NCI-H2107 (cell line): ENCODE measurements at regions not wholly inside any gene's neighbourhood (a gene's known extent, or its start where the extent isn't known, plus 50 kb on each side); places are given as distances from the start of the nearest gene placed in this dataset.
"Not testable (repeated sequence)": the region's sequence is repeated elsewhere in the genome, so short reads cannot be mapped to it uniquely, and the experiment has no call there.

Experiments used
- DNase-seq: peaks from one replicate; lab custom pipeline; 2025; lab: John Stamatoyannopoulos, UW

DNA sequence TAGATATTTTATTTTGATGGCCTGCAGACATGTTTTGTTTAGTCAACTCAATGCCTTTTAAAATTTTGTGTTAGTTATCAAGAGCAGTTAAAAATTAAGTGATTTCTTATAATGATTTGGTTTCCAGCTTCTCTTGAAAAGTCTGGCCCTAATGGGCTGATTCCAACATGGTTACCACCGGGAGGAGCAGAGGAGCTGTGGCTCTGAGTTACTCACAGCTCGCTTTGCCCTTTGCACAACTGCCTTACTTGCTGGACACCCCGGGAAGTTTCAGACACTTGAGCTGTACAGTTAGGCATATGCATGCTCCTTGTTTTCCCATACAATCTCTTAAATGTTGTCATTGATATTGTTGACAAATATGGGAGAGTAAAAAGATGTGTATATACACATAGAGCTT, 173.1 kb upstream of the MMS22L start:
- DNase-seq, result no peak

DNA sequence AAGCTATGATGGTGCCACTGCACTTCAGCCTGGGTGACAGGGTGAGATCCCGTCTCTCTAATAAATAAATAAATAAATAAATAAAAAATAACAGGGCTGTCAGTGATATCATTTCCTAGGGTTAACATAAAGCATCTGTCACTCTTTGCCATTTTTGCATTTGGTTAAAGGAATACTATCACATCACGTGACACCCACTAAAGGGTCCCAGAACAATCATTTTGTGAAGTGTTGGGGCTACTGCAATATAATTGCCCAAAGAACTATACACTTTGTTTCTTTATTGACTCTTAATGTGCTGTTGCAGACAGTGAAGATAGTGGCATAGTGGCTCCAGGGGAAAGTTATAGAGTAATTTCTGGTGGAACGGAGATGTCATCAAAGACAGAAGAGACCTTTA, 176.5 kb upstream of the MMS22L start:
- DNase-seq, result no peak

DNA sequence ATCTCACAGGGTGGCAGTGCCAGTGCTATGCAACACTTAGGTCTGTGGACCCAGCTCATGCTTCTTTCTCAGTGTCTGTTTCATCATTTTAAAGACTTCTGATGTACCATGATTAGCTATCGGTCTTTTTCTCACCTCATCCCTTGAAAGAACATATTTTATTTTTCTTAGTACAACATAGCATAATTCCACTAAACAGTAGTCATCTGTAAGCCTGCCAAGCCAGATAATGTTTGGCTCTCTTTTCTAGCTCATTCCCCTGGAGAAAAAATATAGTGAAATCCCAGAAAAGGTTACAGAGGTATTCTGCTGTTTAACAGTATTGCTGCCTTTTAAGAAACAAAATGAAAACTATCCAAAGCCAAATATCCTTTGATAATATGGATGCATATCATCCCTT, 177.0 kb upstream of the MMS22L start:
- no peak for DNase-seq

DNA sequence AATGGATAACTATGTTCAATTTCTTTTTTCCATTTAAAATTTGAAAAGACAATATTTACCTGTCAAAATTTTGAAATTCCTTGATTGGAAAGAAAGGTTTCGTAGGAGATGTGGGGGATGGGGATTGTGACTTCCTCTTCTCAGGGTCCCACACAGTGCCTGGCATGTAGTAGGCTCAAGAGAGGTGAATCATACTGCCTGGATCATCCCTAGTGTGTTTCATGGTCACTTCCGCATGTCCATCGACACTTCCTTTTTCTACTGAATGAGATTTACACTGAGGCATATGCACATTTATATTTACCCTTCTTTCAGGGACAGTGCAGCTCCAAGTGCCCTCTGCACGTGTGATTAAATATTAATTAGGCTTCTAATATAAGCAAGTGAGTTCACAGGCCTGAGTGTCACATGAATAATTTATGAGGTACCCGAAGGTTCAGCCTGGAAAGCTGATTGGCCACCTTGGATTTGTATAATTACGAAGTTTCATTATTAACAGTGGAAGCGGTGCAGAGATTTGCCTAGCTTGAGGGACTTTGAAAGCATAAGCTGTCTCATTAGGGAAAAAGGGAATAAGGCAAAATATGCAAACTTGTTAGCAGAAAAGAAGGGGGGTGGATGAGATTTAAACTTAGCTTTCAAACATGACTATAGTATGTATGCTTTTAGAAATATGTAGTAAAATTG, 177.5 kb upstream of the MMS22L start:
- no peak for DNase-seq

DNA sequence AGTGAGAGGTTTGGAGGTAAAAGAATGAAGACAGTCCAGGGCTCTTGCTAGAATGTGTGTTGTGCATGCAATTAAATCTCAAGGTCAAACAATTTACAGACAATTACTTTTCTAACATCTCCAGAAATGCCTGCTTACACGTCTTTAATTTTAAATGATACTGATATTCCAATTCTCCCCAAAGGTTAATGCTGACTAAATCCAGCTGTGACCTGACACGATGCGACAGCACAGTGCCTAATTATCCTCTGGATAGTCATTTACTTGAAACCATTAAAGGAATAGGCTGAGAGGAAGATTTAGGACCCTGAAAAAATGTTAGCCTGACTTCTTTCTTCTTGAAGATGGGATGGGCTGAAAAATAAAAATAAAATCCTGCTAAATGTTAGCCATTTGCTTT, 178.2 kb upstream of the MMS22L start:
- no peak for DNase-seq

DNA sequence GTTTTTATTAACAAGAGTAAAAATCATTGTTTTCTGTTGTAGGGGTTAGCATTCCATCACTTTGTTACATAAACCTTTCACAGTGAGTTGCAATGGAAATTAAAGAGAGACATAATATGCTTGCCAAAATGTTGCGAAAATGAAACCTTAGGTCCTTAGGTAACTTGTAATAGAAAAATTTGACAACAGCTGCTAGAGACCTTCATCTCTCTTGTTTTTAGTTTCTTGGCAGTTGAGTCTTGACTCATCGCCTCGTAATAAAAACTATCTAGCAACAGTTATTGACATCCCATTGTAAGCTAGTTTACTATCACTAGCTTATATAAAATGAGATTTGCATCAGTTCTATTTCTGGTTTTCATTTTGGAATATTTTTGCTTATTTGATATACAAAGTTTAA, 179.0 kb upstream of the MMS22L start:
- DNase-seq, result no peak

DNA sequence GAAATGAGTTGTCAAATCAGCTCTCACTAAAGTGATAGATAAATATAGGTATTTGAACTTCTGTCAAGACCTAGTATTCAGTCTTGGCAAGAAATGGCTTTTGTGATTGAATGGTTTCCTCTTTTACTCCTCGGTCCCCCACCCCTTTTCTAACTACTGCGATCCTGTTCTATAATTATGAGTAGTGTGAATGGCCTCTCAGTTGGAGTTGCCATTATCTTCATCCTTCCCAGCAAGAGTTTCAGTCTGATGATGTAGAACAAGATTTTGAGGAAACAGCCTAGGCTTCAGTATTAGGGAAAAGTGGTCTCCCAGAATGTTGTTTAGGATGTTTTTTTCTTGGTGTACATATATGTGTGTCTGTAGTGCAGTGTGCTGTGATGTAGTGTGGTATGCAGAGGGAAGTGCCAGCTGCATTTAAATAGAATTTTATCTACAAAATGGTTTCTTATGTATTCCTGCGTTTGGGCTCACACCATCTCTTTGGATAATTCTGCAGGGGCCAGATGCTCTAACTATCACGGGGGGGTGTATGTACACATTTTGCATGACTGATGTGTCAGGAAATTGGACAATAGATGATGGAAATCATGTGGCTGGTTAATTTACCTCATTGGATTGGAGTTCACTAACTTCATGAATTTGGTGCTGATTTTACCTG, 180.1 kb upstream of the MMS22L start:
- no peak for DNase-seq

DNA sequence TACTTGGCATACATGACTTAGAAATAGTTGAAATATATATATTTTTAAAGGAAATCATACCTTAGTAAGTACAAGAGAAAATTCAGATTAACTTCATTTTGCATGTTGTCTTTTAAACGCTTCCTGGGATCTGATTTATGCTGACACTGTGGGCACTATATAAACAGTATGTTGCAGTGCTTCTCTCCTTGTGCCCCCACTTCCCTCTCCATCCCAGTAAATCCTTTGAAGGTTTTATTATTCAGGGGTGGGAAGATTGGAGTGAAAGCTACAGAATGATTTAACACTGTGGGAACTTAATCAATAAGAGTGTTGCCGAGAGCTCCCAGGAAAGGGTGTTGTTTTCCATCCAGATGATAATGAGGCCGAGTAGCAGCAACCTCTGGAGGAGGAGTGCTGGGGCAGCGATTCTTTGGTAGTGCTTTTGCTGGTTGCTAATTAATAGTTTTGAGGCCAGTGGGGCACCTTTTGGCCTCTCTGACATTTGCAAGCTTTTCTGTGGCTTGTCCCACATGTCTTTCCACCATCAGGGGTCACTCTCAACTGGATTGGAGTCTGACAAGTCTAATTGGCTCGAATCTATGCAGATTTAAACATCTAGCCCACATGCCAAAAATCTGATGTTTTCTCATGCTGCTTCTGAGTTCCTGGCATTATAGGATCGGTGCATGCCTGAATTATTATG, 183.0 kb upstream of the MMS22L start:
- DNase-seq, result no peak

DNA sequence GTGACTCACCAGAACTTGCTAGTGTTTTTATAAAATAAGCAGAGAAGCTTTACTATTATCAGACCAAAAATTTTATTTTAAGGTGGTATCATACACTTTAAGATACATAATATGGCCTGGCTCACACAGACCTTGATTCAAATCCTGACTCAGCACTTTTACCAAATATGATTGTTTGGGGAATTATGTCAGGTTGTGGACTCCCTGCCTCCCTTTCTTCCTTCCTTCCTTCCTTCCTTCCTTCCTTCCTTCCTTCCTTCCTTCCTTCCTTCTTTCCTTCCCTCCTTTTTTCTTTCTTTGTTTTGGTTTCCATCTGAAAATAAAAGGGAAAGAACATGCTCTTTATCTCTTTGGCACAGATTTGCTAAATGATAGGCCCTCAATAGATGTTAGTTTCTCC, 186.0 kb upstream of the MMS22L start:
- no peak for DNase-seq

DNA sequence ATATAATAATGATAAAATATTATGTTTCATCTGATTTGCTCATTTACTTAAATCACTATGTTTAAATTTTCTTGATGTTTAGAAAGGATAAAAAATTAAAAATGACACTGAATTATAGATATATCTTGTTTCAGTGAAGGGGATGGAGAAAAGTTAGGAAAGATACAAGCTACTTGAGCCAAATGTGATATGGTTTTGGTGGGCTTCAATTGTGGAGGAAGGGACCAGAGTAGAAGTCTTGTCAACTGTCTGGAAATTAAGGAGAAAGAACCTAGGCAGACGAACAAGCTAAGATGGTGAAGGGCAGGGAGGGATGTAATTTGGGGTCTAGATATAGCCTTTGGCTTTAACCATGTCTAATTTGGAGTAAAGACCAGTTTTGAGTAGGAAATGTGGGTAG, 186.4 kb upstream of the MMS22L start:
- no peak for DNase-seq

DNA sequence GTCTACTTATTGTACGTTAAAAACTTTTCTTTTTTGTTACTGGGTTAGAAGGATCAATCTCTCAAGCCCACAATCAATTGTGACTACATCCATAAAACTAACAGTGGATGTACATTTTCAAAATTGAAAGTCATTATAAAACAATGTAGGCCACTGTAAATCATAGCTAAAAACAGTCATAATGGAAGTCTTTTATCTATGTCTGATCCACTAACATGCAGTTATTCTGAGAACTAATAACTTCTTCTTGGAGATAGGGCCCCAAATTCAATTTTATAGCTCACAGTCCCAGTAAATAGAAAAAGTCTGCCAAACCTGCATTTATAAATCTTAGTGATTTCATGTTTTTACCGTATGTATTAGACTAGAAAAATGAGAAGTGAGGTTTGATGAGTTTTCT, 187.3 kb upstream of the MMS22L start:
- DNase-seq, result no peak

DNA sequence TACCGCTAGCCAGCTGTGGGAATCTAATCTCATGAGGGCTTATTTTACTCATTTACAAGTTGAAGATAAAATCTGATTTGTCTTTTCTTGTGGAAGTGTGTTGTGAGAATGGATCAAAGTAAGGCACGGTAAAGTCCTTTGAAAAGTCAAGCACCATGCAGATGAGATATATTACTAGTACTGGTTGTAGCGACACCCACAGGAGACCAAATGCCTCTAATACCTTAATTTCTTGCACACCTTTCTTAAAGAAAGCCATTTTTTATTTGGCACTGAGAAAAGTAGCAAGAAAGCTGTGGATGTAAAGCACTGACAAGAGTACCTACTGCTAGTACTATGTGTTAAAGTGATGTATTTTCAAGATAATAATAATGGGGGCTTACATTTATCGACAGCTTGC, 191.0 kb upstream of the MMS22L start:
- DNase-seq, result no peak

DNA sequence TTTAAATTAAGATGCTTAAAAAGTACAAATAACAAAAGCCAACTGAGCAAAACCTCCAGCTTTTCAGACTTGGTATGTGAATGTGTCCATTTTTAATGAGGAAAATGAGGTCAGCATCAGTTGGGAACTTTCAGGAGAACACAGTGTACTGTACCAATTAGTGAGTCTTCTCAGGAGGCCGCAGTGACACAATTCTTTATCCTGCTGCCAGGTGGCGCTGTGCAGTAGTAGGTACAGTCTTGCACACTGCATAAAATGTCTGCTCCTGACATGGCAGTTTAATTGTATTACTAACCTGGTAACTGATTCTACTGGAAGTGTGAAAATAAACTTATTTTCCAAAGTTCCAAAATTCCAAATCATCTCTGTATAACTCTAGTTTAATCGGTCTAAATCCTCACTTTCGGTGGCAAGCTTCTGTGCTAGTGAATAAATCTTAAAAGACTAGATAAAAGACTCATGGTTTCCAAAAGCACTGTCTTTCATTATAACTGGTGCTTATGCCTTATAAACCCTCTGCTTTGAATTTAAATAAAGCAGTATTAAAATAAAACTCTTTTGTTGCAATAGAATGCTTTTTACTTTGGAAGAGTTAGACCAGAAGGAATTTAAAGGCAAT, 214.8 kb upstream of the MMS22L start:
- peak; percentile 42 for DNase-seq

DNA sequence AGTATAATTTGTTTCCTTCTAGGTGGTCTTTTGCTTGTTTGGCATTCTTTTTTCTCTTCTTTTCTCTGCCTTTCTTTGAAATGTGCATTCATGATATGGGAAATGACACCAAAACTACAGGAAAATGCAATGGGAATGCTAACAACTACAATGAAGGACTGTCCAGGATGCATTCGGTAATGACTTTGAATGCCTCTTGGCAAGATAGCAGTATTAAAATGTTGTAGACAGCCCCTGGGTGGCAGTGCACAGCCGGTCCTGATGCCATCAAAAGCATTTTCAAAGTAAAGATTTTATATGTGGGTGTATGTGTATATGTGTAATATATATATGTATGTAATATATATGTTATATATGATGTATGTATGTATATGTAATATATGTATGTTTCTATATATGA, 218.8 kb upstream of the MMS22L start:
- no peak for DNase-seq

DNA sequence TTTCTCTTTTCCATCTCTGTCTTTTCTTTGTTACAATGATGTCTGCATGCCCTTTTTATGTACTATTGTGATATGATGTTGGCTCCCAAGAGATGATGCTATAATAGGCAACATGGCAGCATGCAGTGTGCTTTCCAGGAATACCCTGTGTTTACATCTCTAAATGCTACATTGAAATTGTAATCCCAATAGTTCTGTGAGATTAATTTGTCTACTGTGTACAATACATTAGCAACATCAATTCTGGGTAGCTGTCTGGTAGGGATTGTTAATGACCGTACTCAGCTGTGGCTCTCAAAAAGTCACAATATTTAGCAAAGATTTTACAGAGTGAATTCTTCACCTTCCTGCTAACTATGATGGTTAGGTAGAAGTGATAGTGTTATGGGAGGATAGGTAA, 225.6 kb upstream of the MMS22L start:
- no peak for DNase-seq

DNA sequence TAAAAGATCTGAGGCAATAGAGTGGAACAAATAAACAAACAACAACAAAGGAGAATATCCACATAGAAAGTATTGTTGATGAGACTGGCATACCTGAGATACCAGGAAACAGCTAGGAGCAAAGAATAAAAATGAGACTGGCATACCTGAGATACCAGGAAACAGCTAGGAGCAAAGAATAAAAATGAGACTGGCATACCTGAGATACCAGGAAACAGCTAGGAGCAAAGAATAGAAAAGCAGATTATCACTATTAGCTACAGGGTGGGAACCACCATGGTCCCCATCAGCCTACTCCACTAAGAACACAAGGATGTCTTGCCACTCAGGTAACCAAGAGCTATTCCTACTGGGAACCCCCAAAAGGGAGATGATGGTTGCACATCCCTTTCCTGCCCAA, 230.2 kb upstream of the MMS22L start:
- DNase-seq, result not testable (repeated sequence)

DNA sequence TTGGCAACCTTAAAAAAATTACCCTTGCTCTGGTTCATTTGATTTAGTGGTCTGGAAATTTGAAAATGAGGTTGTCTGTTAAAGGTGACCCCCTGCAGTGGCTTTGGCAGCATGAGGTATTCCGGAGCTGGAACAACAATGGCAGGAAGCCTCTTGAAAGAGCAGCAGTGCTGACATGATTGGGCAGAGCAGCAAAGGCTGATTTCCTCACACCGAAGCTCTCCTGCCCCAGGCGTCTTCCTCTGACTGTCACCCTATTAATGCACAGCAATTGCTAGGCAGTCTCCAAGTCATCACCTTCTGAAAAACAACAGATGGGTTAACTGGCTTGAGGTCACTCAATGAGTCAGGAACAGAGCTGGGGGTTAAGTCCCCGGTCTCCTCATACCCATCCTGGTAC, 241.8 kb upstream of the MMS22L start:
- DNase-seq, result peak; percentile 24

DNA sequence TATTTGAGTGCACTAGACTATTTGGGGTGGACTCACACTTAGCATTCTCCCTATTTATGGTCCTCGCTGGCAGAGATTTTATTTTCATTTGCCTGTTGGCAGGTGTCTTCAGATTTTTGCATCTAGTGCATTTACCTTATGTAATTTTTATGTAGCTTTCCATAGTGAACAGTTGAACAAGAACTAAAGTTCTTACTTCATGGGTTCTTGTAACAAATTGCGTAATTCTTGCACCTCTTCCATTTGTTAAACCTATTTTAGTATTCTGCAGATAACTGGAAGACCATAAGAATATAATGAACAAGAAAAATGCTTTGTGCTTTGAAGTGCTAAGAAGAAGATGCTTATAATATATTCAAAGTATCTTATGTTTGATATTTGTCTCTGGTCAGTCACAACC, 252.8 kb upstream of the MMS22L start:
- no peak for DNase-seq

DNA sequence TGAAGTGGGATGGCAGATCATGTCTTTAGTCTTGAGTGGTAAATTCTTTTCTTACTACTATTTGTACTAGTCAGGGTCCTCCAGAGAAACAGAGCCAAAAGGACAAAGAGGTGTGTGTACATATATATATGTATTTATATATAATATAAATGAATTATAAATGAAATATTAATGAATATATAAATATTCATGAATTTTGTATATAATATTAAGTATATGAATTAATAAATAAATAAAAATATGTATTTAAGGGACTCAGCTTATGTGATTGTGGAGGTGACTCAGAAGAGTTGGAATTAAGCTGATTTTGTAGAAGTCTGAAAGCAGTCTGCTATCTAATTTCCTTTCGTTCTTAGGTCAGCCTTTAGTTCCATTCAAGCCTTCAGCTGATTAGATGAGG, 265.3 kb upstream of the MMS22L start:
- no peak for DNase-seq

DNA sequence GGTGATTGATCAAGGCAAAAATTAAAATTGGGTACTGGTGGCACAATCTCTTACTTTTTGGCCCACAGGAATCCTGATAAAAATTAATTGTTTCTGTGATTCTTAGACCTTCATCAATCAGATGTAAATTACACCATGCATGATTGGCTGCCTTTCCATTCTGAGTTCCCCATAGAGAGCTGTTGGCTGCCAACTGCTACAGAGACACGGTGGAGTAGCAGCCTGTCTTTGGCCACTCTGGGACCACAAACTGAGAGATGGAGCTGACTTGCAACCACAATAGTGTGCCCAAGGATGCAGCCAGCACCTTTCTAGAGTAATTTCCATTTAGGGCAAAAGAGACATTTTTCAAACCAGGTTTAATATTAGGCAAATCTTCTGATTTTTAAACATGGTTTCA, 274.3 kb upstream of the MMS22L start:
- no peak for DNase-seq

DNA sequence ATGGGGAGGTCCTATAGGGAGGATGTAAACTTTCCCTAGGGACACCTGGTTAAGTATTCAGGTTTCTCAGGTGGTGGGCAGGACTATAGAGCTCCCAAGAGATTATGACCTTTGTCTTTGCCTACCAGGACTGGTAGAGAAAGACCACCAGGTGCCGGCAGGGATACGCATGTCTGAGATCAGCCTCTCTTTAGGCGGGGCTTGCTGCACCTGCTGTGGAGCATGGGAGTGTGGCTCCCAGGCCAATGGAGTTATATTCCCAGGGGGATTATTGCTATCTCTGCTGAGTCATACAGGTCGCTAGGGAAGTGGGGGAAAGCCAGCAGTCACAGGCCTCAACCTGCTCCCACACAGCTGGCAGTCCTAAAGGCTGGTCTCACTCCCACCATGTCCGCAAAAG, 280.5 kb upstream of the MMS22L start:
- DNase-seq, result peak; percentile 22

DNA sequence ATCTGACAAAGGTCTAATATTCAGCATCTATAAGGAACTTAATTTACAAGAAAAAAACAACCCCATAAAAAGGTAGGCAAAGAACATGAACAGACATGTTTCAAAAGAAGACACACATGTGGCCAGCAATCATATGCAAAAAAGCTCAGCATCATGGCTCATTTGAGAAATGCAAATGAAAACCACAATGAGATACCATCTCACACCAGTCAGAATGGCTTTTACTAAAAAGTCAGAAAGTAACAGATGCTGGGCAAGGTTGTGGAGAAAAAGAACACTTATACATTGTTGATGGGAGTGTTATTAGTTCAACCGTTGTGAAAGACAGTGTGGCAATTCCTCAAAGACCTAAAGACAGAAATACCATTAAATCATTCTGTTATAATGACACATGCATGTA, 289.9 kb upstream of the MMS22L start:
- no peak for DNase-seq

DNA sequence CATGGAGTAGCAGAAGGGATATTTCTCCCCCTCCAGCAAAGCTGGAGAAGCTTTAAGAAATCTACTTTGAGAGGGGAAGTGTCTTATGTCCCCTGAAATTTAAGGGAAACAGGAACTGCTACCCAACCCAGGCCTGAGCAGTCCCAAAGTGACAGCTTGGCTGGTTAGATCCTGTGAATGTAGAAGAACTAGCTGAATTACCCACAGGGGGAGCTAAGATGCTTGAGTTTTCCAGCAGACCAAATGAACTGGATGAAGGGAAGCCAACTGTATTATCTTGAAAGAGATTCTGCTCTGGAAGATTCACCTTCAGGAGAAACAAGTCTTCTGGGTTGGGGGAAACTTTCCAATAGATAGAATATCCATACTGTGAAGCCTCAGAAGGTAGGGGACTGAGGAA, 303.3 kb upstream of the MMS22L start:
- DNase-seq, result no peak
